Kidney tubule cell (primary cell): ENCODE measurements at regions not wholly inside any gene's neighbourhood (a gene's known extent, or its start where the extent isn't known, plus 50 kb on each side); places are given as distances from the start of the nearest gene placed in this dataset.
"Not testable (repeated sequence)": the region's sequence is repeated elsewhere in the genome, so short reads cannot be mapped to it uniquely, and the experiment has no call there.

Experiments
- DNase-seq: peaks from one replicate; pipeline ENCODE4 v3.0.0-alpha.2; 2018; ENCODE audit warnings: low spot score

DNA sequence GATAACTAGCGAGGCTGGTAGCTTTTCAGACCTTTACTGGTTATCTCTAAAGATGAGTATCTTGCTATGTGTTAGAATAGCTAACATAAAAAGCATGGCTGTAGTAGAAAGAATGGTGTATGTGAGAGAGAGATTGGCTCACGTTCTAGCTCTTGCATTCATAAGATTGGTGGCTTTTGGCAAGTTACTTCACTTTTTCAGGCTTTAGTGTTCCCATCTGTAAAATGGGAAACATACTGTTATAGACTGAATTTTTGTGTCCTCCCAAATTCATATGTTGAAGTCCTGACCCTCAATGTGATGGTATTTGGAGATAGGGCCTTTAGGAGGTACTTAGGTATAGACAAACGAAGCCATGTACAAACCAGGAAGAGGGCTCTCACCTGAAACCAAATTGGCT lies 302.4 kb upstream of the KLF4 start:
- no peak for DNase-seq

- no peak for DNase-seq
Observed at GRCh38 chr9:107789001-107789700, 299.6 kb upstream of the KLF4 start.

- DNase-seq: no peak
Observed at GRCh38 chr9:107786561-107786960, 297.0 kb upstream of the KLF4 start.

- peak; percentile 41 for DNase-seq
Observed at GRCh38 chr9:107784235-107784958, 294.8 kb upstream of the KLF4 start.

- DNase-seq: no peak
Observed at GRCh38 chr9:107782789-107783188, 293.2 kb upstream of the KLF4 start.

DNA sequence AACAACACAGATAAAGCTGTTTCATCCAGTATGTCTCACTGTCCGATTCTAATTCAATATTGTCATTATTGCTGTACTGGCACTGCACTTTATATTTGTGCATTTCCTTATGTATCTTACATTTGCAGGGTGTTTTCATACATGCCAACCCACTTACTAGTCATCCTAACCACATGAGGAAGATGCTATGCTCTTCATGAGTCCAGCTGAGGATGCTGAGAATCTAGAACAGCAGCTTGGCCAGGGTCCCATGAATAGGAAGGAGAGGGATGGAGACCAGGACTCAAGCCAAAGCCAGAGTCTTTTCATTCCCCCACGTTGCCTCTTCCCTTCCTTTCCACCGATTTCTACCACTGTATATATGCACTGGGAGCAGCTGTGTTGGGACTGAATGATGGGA lies 292.8 kb upstream of the KLF4 start:
- no peak for DNase-seq

DNA sequence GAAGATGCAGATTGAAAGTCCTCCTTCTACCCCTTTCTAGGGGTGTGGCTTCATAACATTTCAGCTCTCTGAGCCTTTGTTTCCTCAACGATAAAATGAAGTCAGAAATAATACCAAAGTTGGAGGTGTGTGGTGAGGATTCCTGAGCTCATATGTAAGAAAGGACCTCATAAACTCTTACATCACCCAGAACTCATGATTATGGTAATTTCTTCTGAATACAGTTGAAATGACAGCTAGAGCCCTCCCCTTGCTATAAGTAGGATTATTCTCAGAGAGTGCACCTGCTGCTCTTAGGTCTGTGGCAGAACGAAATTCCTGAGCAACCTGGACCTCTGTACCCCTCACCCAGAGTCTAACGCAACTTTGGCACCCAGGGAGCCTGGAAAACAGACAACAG lies 291.4 kb upstream of the KLF4 start:
- no peak for DNase-seq

- no peak for DNase-seq
Observed at GRCh38 chr9:107779731-107780130, 290.2 kb upstream of the KLF4 start.

- DNase-seq: no peak
Observed at GRCh38 chr9:107778661-107779060, 289.1 kb upstream of the KLF4 start.

DNA sequence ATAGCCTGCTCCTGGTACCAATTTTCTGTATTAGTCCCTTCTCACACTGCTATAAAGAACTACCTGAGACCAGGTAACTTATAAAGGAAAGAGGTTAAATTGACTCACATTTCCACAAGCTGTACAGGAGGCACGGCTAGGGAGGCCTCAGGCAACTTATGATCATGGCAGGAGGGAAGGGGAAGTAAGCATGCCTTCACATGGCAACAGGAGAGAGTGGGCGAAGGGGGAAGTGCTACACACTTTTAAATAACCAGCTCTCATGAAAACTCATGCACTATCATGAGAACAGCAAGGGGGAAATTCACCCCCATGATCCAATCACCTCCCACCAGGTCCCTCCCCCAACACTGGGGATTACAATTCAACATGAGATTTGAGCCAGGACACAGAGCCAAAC lies 284.5 kb upstream of the KLF4 start:
- DNase-seq: not testable (repeated sequence)

DNA sequence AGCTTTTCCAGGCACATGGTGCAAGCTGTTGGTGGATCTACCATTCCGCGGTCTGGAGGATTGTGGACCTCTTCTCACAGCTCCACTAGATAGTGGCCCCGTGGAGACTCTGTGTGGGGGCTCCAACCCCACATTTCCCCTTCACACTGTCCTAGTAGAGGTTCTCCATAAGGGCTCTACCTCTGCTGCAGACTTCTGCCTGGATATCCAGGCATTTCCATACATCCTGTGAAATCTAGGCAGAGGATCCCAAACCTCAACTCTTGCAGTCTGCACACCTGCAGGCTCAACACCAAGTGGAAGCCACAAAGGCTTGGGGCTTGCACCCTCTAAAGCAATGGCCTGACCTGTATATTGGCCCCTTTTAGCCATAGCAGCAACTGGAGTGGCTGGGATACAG lies 283.4 kb upstream of the KLF4 start:
- no peak for DNase-seq

DNA sequence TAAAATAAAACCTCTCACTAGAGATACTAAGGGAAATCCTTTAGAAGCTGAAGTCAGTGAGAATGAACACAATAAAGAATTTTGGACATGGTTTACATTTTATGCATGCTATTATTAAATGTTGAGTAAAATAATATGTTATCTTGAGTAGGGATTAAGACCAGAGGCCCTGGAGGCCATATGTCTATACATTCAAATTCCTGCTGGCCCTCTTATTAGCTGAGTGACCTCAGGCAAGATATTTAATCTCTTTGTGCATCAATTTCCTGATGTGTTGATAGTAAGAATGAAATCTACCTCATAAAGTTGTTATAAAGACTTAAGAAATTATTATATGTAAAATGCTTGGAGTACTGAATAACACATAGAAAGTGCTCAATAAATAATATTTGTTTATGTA lies 281.1 kb upstream of the KLF4 start:
- no peak for DNase-seq

GRCh38 chr9:107768224-107768623 lies 278.7 kb upstream of the KLF4 start:
- DNase-seq: no peak

- no peak for DNase-seq
Observed at GRCh38 chr9:107767711-107768110, 278.1 kb upstream of the KLF4 start.

DNA sequence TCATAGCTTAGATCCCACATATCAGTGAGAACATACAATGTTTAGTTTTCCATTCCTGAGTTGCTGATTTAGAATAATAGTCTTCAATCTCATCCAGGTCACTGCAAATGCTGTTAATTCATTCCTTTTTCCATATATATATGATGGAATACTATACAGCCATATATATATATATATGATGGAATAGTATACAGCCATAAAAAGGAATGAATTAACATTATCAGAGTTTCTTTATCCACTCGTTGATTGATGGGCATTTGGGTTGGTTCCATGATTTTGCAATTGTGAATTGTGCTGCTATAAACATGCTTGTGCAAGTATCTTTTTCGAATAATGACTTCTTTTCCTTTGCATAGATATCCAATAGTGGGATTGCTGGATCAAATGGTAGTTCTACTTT lies 273.9 kb upstream of the KLF4 start:
- not testable (repeated sequence) for DNase-seq

DNA sequence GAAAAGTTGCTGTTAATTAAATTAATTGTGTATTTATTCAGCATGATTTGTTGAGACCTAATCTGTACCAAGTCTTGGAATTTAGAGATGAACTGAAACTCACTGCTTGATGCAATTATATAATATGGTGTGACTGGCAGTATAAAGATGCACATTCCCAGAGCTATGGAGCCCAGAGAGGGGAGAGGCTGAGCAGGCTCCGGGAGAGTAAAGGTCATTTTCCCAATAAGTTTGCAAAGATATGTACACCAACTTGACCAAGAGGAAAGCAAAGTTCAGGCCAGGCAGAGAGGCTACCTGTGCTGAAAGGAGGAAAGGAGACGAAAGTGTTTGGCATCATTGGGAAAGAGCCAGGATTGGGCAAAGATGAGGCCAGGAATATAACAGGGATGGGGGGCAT lies 271.7 kb upstream of the KLF4 start:
- DNase-seq: no peak

DNA sequence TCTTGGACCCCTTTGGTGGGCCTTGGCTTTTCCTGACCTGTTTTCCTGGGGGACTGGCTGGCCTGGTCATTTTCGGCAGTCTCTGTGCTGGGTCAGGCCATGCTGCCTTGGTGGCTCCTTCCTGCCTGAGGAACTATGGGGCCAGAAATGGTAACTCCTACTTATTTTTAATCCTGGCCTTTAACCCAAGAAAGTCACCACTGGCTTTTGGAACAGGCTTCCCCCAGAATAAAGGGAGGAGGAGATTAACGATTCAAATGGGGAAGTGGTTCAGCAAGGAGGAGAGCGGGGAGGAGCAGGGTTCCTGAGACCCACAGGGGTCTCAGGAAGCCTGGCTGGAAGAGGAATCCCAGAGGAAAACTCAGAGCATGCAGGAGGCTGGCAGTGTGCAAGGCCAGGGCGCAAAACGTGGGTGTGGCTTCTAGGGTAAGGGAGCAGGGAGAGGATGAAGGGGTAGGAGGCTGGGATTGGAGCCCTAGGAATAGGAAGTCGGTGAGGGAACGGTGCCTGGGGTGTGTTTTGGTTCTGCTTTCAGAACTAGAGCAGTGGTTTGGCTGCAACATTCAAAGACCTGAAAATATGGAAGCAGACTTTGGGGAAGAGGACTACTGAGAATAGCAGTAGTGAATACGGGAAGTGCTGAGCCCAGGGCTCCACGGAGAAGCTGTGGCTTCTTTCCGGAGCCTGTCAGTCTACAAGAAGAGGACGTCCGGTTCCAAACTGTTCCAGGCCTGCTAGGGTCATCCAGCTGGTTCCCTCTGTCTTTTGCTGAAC lies 271.1 kb upstream of the KLF4 start:
- no peak for DNase-seq

- no peak for DNase-seq
Observed at GRCh38 chr9:107759823-107760166, 270.2 kb upstream of the KLF4 start.

DNA sequence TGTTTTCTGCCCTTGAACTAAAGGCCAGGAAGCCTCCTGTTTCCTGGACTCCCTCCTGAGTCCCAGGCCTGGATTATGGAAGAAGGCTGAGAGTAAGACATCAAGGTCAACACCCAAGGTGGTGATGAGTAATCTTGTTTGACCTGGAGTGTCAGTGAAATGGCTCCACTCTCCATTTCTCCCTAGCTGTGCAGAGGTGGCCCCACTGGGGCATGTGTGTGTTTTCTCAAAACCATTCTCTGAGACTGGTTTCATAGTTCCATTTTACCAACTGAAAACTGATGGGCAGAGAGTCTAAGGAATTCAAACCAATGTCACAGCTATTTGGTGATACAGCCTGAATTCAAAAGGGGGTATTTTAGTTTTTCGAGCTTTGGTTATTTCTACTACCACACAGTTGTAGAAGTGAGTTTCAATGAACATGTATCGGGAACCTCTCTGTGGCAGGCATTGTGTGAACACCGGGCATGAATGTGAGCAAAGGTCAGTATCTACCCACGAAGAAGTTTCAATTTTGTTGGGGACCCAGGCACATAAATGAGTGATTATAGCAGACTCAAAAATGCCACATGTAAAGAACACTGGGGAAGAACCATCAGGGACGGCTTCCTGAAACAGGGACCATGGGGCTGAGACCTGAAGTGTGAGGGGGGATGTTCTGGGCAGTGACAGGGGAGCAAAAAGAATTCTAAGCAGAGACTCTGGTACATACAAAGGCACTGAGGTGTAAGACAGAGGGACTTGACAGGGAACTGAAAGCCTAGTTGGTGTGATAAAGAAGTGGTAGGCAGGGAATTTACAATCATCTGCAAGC lies 269.6 kb upstream of the KLF4 start:
- DNase-seq: no peak

DNA sequence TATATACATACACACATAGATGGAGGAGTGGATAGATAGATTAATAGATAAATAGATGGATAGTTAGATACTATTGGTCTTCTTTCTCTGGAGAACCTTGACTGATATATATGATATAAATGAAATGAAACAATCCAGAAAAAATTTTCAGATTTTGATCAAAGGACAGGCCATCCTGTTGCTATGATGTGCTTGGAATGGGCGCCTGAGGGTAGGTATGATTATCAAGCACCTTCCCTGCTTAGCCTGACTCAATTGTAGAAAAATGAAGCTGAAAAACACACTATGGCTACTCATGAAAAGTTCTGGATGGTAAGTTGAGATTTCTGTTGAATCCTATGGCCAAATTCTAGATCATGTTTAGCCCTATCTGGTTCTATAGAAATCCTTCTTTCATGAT lies 266.5 kb upstream of the KLF4 start:
- DNase-seq: no peak

DNA sequence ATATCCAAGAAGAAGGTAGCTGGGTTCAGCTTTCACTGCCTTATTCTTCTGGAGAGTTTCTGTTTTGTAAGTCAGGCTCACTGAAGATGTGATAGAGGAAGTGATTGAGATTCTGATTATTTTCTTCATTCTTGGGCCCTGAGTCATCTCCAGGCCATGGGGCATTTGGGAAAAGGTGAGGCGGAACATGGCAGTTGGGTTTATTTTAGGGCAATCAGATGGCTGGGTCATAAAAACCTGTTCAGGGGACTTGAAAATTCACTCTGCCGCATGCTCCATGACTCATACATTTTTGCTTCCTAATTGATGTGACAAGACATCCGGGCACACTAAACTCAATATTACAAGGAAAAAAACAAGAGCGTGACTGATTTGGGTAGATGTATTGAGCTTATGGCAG lies 265.7 kb upstream of the KLF4 start:
- peak; percentile 97 for DNase-seq

DNA sequence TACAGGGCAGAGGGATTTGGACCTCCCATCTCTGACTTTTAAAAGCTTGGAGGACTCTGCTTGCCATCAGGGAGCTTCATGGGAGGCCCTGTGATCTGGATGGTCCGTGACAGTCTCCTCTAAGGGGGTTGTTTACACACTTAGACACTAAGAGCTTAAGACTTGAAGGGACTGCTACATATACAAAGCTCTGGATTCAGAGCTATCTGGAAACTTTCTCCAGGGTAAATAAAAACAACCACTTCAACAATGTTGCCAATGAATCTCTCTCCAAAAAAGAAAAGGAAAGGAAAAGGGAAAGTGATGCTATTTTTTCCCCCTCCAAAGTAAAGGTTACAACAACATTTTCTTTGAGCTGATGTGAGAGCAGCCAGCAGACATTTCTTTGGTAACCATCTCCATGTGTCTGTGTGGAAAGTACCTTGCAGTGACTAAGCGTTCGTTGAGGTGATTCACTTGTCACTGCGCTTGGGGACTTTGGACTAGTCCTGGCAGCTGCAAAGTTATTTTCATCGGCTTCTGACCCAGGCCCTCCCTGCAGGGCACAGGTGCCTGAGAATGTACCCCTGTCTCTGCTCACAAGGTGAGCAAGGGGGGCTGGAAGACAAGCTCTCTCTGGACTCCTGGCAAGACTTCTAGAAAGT lies 262.1 kb upstream of the KLF4 start:
- DNase-seq: peak; percentile 90
